CD14-positive monocyte (primary cell): ENCODE measurements at regions not wholly inside any gene's neighbourhood (a gene's known extent, or its start where the extent isn't known, plus 50 kb on each side); places are given as distances from the start of the nearest gene placed in this dataset.

Experiments
- DNase-seq, 3 donors: peaks; one replicate each; pipeline ENCODE4 v3.0.0-alpha.2; 2011 to 2022
- H2AFZ ChIP-seq: 2 replicates; pipeline ENCODE4 v1.6.0; 2012; ENCODE audit warnings: mild to moderate bottlenecking, low read depth, low read length, inconsistent platforms; ENCODE audit not compliant: insufficient read depth, poor library complexity, severe bottlenecking
- H3K27ac ChIP-seq, 2 donors: 1 replicate in 1 of 2; 2 replicates in 1 of 2; pipeline ENCODE4 v1.5.1; 2012 to 2013; ENCODE audit warnings: low read length in 2 of 2, control low read depth in 1 of 2, inconsistent platforms in 1 of 2, low read depth in 1 of 2, mild to moderate bottlenecking in 1 of 2
- H3K27me3 ChIP-seq, 2 donors: one replicate each; pipeline versions ENCODE4 v1.6.0 to v1.6.1; 2011 to 2013; ENCODE audit warnings: low read length in 2 of 2; ENCODE audit not compliant: control insufficient read depth in 2 of 2, insufficient read depth in 2 of 2
- H3K36me3 ChIP-seq, 2 donors: replicated peaks in 1 of 2; 1 replicate in 1 of 2; 2 replicates in 1 of 2; pipeline versions ENCODE4 v1.5.1 to v1.6.1; 2012 to 2013; ENCODE audit warnings: low read length in 2 of 2, control low read depth in 1 of 2, inconsistent platforms in 1 of 2, mild to moderate bottlenecking in 1 of 2; ENCODE audit not compliant: insufficient read depth in 2 of 2, control insufficient read depth in 1 of 2
- H3K4me1 ChIP-seq, 2 donors: 1 replicate in 1 of 2; 2 replicates in 1 of 2; pipeline versions ENCODE4 v1.5.1 to v1.6.1; 2012 to 2013; ENCODE audit warnings: low read length in 2 of 2, control low read depth in 1 of 2, inconsistent platforms in 1 of 2, mild to moderate bottlenecking in 1 of 2, moderate library complexity in 1 of 2; ENCODE audit not compliant: insufficient read depth in 2 of 2, control insufficient read depth in 1 of 2
- H3K4me2 ChIP-seq: replicated peaks from 2 replicates; pipeline ENCODE3; 2012; ENCODE audit warnings: low read length, moderate library complexity, mild to moderate bottlenecking; ENCODE audit not compliant: poor library complexity, severe bottlenecking; ENCODE audit errors: extremely low read depth
- H3K4me3 ChIP-seq, 3 experiments: fragments of 200-600 bp in 1 of 3; sonication (generic) in 1 of 3; replicated peaks in 1 of 3; 1 replicate in 2 of 3; 2 replicates in 1 of 3; pipeline ENCODE4 v1.5.1; 2011 to 2013; ENCODE audit warnings: low read length in 3 of 3, mild to moderate bottlenecking in 3 of 3, control low read depth in 2 of 3, low read depth in 2 of 3, inconsistent platforms in 1 of 3, moderate library complexity in 1 of 3
- H3K79me2 ChIP-seq: 2 replicates; pipeline ENCODE4 v1.6.0; 2012; ENCODE audit warnings: mild to moderate bottlenecking, control low read depth, inconsistent platforms, low read length, moderate library complexity; ENCODE audit not compliant: insufficient read depth
- H3K9ac ChIP-seq: 2 replicates; pipeline ENCODE4 v1.6.0; 2017; ENCODE audit warnings: low read length, mild to moderate bottlenecking; ENCODE audit not compliant: insufficient read depth, poor library complexity, severe bottlenecking
- H3K9me3 ChIP-seq, 2 donors: replicated peaks in 1 of 2; 1 replicate in 1 of 2; 2 replicates in 1 of 2; pipeline versions ENCODE4 v1.5.1 to v1.6.1; 2012 to 2013; ENCODE audit warnings: low read length in 2 of 2, control low read depth in 1 of 2; ENCODE audit not compliant: control insufficient read depth in 1 of 2, insufficient read depth in 1 of 2
- H4K20me1 ChIP-seq: 2 replicates; pipeline ENCODE4 v1.6.0; 2012; ENCODE audit warnings: mild to moderate bottlenecking, low read length, control low read depth, moderate library complexity; ENCODE audit not compliant: insufficient read depth
- H3K27ac Mint-ChIP-seq, 7 donors: one replicate each; pipeline ENCODE4 v1.8.0; 2020; ENCODE audit warnings: mild to moderate bottlenecking in 7 of 7, mixed read lengths in 7 of 7, moderate library complexity in 6 of 7, inconsistent platforms in 2 of 7
- H3K27me3 Mint-ChIP-seq, 3 donors: one replicate each; pipeline ENCODE4 v1.8.0; 2021 to 2022; ENCODE audit warnings: low read depth in 3 of 3, mild to moderate bottlenecking in 3 of 3, mixed read lengths in 3 of 3, moderate library complexity in 3 of 3, inconsistent platforms in 1 of 3
- H3K36me3 Mint-ChIP-seq, 2 donors: one replicate each; pipeline ENCODE4 v1.8.0; 2020; ENCODE audit warnings: mixed read lengths in 2 of 2, inconsistent platforms in 1 of 2, mild to moderate bottlenecking in 1 of 2
- H3K4me1 Mint-ChIP-seq: one replicate; pipeline ENCODE4 v1.8.0; 2020; ENCODE audit warnings: mild to moderate bottlenecking, mixed read lengths
- H3K4me3 Mint-ChIP-seq, 2 donors: one replicate each; pipeline ENCODE4 v1.8.0; 2020; ENCODE audit warnings: mild to moderate bottlenecking in 2 of 2, mixed read lengths in 2 of 2, moderate library complexity in 1 of 2
- H3K9me3 Mint-ChIP-seq, 7 donors: one replicate each; pipeline ENCODE4 v1.8.0; 2020 to 2022; ENCODE audit warnings: mixed read lengths in 7 of 7, mild to moderate bottlenecking in 6 of 7, moderate library complexity in 6 of 7, inconsistent platforms in 2 of 7
- WGBS: methylation state at CpG from one replicate; pipeline ENCODE4 v1.1.5; 2013; ENCODE audit warnings: missing lambda C conversion rate; ENCODE audit not compliant: insufficient coverage; 5-methylcytosine and 5-hydroxymethylcytosine counted together
- intact Hi-C, 2 donors: fragments of 100-400 bp; cut with micrococcal nuclease; formaldehyde crosslinking; loops; one replicate each; pipeline versions ENCODE4 v1.15.0 to v1.15.1; 2023
- TF ChIP-seq, protein P1 (sequence below): fragments of 200-600 bp; IDR thresholded peaks from one replicate; pipeline ENCODE4 v1.8.0; 2022; ENCODE audit warnings: antibody characterized with exemption, mild to moderate bottlenecking

DNA sequence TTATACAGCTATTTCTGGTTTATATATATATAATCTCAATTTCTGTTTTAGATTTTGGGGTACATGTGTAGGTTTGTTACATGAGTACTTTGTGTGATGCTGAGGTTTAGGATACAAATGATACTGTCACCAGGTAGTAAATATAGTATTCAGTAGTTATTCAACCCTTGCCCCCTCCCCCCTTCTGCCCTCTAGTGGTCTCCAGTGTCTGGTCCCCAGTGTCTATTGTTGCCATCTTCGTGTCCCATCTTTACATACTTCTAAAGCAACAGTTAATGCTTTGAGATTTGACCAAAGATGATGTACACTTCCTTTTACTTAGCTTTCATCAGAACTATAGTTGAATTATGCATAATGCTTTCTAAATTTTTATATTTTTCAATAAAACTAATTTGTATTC lies 1623.4 kb upstream of the PRR20A start:
- Histone ChIP-seq H3K4me2 (no peak overlapping the region), H3K4me1 (no peaks in the 10 kb centered on the region), H3K27ac (no peak overlapping the region), H4K20me1 (no peaks in the 10 kb centered on the region), H3K4me3 (no peak overlapping the region), H3K9ac (no peak overlapping the region), H3K27me3 (no peaks in the 10 kb centered on the region), H2AFZ (no peak overlapping the region), H3K79me2 (no peaks in the 10 kb centered on the region), H3K9me3 (no peaks in the 10 kb centered on the region), H3K36me3 (no peaks in the 10 kb centered on the region)
- Mint-ChIP-seq H3K4me3 (no peak overlapping the region), H3K9me3 (no peaks in the 10 kb centered on the region), H3K36me3 (no peaks in the 10 kb centered on the region), H3K27ac (no peak overlapping the region), H3K4me1 (no peaks in the 10 kb centered on the region), H3K27me3 (no peaks in the 10 kb centered on the region)
- TF ChIP-seq, protein P1, sequence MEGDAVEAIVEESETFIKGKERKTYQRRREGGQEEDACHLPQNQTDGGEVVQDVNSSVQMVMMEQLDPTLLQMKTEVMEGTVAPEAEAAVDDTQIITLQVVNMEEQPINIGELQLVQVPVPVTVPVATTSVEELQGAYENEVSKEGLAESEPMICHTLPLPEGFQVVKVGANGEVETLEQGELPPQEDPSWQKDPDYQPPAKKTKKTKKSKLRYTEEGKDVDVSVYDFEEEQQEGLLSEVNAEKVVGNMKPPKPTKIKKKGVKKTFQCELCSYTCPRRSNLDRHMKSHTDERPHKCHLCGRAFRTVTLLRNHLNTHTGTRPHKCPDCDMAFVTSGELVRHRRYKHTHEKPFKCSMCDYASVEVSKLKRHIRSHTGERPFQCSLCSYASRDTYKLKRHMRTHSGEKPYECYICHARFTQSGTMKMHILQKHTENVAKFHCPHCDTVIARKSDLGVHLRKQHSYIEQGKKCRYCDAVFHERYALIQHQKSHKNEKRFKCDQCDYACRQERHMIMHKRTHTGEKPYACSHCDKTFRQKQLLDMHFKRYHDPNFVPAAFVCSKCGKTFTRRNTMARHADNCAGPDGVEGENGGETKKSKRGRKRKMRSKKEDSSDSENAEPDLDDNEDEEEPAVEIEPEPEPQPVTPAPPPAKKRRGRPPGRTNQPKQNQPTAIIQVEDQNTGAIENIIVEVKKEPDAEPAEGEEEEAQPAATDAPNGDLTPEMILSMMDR, result no peak
- no peak for DNase-seq
- intact Hi-C loops, result no loop called here
- WGBS, result no CpG with 5 or more reads among the region's 1 CpG

DNA sequence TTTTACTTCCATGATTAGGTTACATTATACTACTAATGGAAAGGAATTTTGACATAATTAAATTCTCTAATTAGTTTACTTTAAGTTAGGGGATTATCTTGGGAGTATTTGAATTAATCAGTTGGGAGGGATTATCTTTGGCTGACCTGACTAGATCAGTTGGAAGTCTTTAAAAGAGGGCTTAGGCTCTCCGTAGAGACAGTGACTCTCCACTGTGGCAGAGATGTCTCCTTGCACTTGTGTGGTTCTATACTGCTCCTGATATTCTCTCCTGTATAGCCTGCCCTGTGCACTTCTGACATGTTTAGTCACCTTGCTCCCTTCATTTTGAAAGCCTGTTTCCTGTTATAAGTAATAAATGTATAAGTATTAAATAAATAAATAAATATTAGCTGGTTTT lies 1612.3 kb upstream of the PRR20A start:
- Mint-ChIP-seq H3K4me3 (no peak overlapping the region), H3K27me3 (no peaks in the 10 kb centered on the region), H3K27ac (no peak overlapping the region), H3K4me1 (no peaks in the 10 kb centered on the region), H3K9me3 (peaks cover 0 to 3% (median 0%) of the 10 kb centered on the region in 7 donors), H3K36me3 (no peaks in the 10 kb centered on the region)
- Histone ChIP-seq H3K27ac (no peak overlapping the region), H3K36me3 (no peaks in the 10 kb centered on the region), H3K4me1 (no peaks in the 10 kb centered on the region), H3K79me2 (no peaks in the 10 kb centered on the region), H3K27me3 (no peaks in the 10 kb centered on the region), H2AFZ (no peak overlapping the region), H3K9me3 (no peaks in the 10 kb centered on the region), H4K20me1 (no peaks in the 10 kb centered on the region), H3K4me2 (no peak overlapping the region), H3K4me3 (no peak overlapping the region), H3K9ac (no peak overlapping the region)
- TF ChIP-seq, protein P1, result no peak
- intact Hi-C loops, result no loop called here
- DNase-seq, result no peak
- WGBS, result no CpG with 5 or more reads among the region's 1 CpG
